Activated B cell treated with CpG ODN at 0.5 μM for 24 hours (primary cell): ENCODE measurements at regions not wholly inside any gene's neighbourhood (a gene's known extent, or its start where the extent isn't known, plus 50 kb on each side); places are given as distances from the start of the nearest gene placed in this dataset.

Experiments
- ATAC-seq: fragments of 200-7000 bp; cut with Tn5 transposase; one replicate; pipeline ENCODE4 v1.10.0; 2021; ENCODE audit warnings: low read depth, mild to moderate bottlenecking, moderate library complexity
- CTCF ChIA-PET: fragments of 350-600 bp; sonication (Branson Sonifier 250); formaldehyde crosslinking; loops from one replicate; lab custom pipeline; 2021; ENCODE audit warnings: antibody characterized with exemption; lab: Charles Lee
- POLR2A ChIA-PET: fragments of 350-600 bp; sonication (Branson Sonifier 250); formaldehyde crosslinking; loops from one replicate; lab custom pipeline; 2021; ENCODE audit warnings: antibody characterized with exemption; lab: Charles Lee
- DNase-seq: peaks from one replicate; pipeline ENCODE4 v3.0.0; 2022
- H3K27ac Mint-ChIP-seq: one replicate; pipeline ENCODE4 v1.8.0; 2020; ENCODE audit warnings: mixed read lengths
- H3K27me3 Mint-ChIP-seq: one replicate; pipeline ENCODE4 v1.8.0; 2021; ENCODE audit warnings: mixed read lengths
- H3K36me3 Mint-ChIP-seq: one replicate; pipeline ENCODE4 v1.8.0; 2021; ENCODE audit warnings: low read depth, mixed read lengths
- H3K4me1 Mint-ChIP-seq: one replicate; pipeline ENCODE4 v1.8.0; 2021; ENCODE audit warnings: mixed read lengths
- H3K4me3 Mint-ChIP-seq: one replicate; pipeline ENCODE4 v1.8.0; 2020; ENCODE audit warnings: mild to moderate bottlenecking, mixed read lengths
- H3K9me3 Mint-ChIP-seq: one replicate; pipeline ENCODE4 v1.8.0; 2020; ENCODE audit warnings: mixed read lengths
- CTCF ChIP-seq: fragments of 200-600 bp; IDR thresholded peaks from one replicate; pipeline ENCODE4 v1.8.0; 2022; ENCODE audit warnings: antibody characterized with exemption, mild to moderate bottlenecking
- intact Hi-C: fragments of 100-400 bp; cut with micrococcal nuclease; formaldehyde crosslinking; loops from one replicate; pipeline ENCODE4 v1.15.1; 2024

DNA sequence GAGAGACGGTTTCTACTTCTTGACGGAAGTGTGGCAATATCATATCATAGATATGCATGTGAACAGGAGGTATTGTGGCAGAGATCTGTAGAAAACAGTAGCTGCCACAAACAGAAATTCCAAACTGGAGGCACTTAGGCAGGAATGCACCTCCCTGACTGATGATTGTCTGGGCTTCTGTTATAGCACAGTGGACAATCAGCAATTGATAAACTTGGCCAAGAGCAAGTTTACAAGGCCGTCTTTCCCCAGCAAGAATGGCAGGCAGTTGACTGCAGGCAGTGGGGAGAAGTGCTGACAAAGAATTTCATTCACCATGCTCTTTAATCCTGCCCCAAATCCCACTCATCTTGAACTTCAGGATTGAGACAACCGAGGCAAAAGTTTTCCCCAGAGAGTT lies 114.4 kb upstream of the STOX2 start:
- CTCF ChIA-PET = no interaction called here
- DNase-seq (no peak), ATAC-seq (no peak)
- H3K27ac Mint-ChIP-seq = no peak overlapping the region
- H3K27me3 Mint-ChIP-seq = peaks cover 29% of the 10 kb centered on the region
- POLR2A ChIA-PET = no interaction called here
- H3K4me1 Mint-ChIP-seq = no peaks in the 10 kb centered on the region
- no peaks in the 10 kb centered on the region for H3K36me3 Mint-ChIP-seq
- no peak overlapping the region for H3K4me3 Mint-ChIP-seq
- H3K9me3 Mint-ChIP-seq = peaks cover 22% of the 10 kb centered on the region
- intact Hi-C loops = no loop called here
- no peak for TF ChIP-seq CTCF

DNA sequence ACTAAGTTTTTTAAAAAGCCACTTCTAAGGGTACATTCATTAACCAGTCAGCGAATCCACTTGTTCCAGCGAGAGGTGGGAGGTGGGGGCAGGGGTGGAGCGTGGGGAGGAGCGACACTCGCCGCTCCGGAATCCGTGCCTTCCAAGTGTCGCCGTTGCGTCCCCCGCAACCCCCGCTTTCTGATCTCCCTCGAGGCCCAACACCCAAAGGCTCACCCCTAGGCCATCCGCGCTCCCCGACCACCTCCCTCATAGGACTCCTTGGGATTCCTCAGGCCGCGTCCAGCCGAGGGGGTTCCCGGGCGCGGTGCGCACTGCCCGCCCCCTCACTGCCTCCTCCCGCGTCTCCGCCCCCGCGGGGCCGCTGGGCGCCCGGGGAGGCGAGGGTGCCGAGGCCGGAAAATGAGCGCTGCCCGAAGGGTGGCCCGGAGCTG lies 108.1 kb upstream of the STOX2 start:
- ATAC-seq (no peak), DNase-seq (no peak)
- Mint-ChIP-seq H3K4me3 (no peak overlapping the region), H3K27ac (no peak overlapping the region), H3K36me3 (no peaks in the 10 kb centered on the region), H3K9me3 (peaks cover 15% of the 10 kb centered on the region), H3K4me1 (peaks cover 12% of the 10 kb centered on the region), H3K27me3 (peaks cover 51% of the 10 kb centered on the region)
- no peak for TF ChIP-seq CTCF
- ChIA-PET CTCF (no interaction called here), POLR2A (no interaction called here)
- intact Hi-C loops = no loop called here

GRCh38 chr4:183797445-183798300 lies 107.4 kb upstream of the STOX2 start:
- ATAC-seq (no peak), DNase-seq (no peak)
- POLR2A ChIA-PET = no interaction called here
- intact Hi-C loops = no loop called here
- no peak for TF ChIP-seq CTCF
- Mint-ChIP-seq H3K27me3 (peaks cover 51% of the 10 kb centered on the region), H3K36me3 (no peaks in the 10 kb centered on the region), H3K27ac (no peak overlapping the region), H3K4me3 (no peak overlapping the region), H3K4me1 (peaks cover 12% of the 10 kb centered on the region), H3K9me3 (peaks cover 13% of the 10 kb centered on the region)
- CTCF ChIA-PET = no interaction called here

GRCh38 chr4:183798301-183799253 lies 106.5 kb upstream of the STOX2 start:
- H3K27me3 Mint-ChIP-seq = peaks cover 54% of the 10 kb centered on the region
- no peak for TF ChIP-seq CTCF
- peaks cover 12% of the 10 kb centered on the region for H3K9me3 Mint-ChIP-seq
- ATAC-seq (no peak), DNase-seq (no peak)
- intact Hi-C loops = no loop called here
- peak overlapping the region; percentile 28 for H3K4me3 Mint-ChIP-seq
- ChIA-PET CTCF (no interaction called here), POLR2A (no interaction called here)
- peaks cover 12% of the 10 kb centered on the region for H3K4me1 Mint-ChIP-seq
- H3K36me3 Mint-ChIP-seq = no peaks in the 10 kb centered on the region
- no peak overlapping the region for H3K27ac Mint-ChIP-seq
